GM18868 (cell line): ENCODE measurements at regions not wholly inside any gene's neighbourhood (a gene's known extent, or its start where the extent isn't known, plus 50 kb on each side); places are given as distances from the start of the nearest gene placed in this dataset.

Source experiments
- ATAC-seq: cut with Tn5 transposase; IDR thresholded peaks from one replicate; pipeline ENCODE4 v1.9.1; 2021; ENCODE audit warnings: mild to moderate bottlenecking, moderate library complexity; ENCODE audit not compliant: unreplicated experiment

DNA sequence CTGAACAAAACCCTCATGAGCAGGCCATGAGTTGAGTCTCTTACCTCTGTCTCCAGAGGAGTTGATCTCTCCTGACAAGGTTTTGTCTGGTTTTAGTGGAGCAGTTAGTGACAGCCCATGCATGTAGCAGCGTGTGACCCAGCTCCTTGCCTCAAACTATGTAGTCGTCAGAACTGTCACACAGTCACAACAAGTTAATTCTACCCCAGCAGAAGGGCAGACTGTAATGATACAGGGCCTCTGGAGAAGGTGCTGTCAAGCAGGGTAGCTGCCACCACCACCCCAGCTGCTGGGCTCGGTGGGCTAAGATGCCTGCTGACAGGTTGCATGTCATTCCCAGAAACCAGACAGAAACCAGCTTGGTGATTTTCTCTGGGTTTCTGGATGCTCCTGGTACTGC, 194.5 kb downstream of the PSAT1 start:
- ATAC-seq, result no peak

DNA sequence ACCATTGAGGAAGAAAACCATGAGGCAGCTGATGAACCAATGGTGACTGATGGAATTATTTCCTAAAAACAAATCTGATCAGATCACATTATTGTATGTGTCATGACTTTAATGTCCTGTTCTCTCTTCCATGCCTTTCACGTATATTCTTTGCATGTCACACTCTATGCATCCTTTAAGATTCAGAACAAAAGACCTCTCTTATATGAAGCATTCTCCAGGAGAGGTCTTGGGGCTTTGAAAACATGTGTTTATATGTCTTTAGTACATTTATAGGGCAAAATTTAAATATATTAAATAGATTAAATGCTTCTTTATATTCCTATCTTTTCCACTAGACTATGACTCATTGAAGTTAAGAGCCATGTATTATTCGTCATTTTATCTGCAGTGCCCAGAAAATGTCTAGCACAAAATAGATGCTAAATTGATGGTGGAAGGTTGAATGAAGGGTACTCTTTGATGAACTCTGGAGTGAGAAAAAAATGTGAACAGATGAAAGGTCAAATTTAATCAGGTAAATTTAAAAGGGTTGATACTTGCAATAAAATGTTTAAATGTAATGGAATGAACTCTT, 196.3 kb downstream of the PSAT1 start:
- ATAC-seq, result no peak

DNA sequence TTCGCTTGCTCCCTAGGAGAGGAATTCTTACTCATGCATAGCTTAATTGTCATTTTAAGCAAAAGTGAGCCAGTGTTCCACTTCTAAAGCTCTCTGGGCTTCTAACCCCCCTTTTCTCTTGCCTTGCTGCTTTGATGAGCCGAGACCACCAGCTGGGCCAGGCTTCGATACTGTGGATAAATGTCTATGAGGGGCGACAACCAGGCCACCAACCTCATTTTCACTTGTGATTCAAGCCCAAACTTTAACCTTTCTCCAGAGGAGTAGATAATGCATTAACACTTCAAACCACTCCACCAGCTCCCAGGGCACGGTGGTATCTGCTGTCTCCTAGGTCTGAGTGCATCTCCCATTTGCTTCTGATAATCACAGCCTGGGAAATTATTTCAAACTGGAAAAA, 205.6 kb downstream of the PSAT1 start:
- ATAC-seq, result no peak

DNA sequence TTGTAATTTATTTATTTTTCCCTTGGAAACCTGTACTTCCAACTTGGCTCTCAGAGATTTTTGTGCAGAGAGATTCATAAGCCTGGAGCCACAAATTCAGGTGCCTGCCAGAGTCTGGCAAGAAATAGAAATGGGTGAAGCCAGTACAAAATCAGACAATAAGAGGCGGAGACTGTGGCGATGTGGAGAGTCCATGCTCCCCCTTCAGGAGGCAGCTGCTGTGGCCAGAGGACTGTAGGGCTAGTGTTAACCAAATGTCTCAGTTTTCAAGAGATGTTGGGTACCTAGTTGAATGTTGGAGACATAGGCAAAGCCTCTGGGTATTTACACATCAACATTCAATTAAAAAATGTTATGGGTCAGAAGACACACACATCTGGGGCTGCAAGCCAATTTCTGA, 208.6 kb downstream of the PSAT1 start:
- ATAC-seq, result no peak

DNA sequence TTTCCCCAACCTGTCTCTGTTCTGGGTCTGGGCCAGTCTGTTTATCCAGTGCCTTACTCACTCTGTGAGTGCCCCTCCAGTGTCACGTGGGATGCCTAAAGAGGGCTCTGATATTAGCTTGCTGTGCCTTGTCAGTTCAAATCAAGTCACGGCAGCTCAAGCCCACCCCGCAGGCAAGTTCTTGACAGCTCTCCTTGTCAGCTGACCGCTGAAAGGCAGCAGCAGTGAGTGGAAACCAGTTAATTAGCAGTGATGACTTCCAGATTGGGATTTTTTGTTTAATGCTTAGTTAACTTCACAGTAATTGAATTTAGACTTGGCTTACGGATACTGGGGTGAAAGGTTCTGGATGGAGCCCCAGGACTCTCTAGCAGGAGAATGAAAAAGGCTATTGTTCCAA, 210.1 kb downstream of the PSAT1 start:
- no peak for ATAC-seq

DNA sequence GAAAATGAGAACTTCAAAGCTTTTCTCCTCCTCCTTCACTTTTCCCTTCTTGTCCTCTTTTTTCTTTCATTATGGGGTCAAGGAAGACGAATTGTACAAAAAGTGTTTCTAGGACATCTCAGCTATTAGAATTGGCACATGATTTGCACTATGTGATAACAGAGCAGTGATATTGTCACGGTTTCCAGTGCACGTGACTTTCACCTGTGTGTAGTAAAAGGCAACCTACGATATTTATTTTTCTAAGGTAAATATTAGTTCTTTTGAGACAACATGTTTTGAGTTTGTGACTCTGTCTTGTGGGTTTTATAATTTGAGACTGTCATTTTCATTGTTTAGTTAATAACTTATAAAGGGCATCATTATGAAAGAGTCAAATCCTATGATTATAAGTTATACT, 213.1 kb downstream of the PSAT1 start:
- no peak for ATAC-seq

DNA sequence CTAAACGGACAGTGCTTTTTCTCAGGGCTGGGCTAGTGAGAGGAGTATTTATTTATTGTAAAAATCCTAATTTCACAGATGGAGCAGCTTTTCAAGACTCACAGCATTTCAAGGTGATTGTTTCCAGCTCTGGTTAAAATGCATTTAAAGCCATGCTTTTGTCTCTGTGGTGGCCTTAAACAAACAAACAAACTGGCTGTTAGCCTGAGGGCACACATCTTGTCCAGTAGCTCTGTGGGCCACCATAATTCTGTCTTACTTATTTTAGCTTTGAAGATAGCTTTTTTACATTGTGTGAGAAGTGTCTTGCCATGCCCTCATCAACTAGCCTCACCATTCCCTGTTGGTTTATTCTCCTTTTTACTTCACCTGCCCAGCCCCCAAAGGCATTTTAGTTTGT, 218.2 kb downstream of the PSAT1 start:
- ATAC-seq, result no peak

DNA sequence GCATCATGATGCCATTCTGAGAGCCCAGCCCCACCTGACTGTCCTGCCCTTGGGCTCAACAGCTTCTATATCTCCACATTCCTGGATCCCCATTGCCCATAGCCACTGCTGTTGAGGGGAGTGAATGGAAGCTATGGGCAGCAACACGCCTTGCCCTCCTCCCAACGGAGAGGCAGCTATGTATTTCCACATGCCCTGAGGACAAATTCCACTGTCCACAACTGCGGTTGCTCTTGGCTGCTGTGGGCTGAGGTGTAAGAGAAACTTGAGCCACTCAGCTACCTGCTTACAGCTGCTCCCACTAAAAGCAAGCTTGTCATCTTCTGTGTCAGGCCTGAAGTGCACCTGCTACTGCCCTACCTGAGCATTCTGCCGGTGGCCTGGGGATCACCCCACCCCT, 222.9 kb downstream of the PSAT1 start:
- no peak for ATAC-seq

DNA sequence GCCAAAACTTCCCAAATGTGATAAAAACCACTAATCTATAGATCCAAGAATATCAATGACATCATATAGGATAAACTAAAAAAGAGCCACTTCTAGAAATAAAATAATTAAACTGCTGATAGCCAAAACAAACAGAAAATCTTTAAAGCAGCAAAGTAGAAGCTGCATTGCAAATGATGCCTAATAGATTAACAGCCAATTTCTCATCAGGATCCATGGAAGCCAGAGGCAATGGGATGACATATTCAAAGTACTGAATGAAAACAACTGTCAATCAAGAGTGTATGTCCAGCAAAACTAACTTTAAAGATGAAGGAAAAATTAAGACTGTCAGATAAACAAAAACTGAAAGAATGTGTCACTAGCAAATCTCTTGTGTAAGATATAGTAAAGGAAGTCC, 224.8 kb downstream of the PSAT1 start:
- ATAC-seq, result no peak

DNA sequence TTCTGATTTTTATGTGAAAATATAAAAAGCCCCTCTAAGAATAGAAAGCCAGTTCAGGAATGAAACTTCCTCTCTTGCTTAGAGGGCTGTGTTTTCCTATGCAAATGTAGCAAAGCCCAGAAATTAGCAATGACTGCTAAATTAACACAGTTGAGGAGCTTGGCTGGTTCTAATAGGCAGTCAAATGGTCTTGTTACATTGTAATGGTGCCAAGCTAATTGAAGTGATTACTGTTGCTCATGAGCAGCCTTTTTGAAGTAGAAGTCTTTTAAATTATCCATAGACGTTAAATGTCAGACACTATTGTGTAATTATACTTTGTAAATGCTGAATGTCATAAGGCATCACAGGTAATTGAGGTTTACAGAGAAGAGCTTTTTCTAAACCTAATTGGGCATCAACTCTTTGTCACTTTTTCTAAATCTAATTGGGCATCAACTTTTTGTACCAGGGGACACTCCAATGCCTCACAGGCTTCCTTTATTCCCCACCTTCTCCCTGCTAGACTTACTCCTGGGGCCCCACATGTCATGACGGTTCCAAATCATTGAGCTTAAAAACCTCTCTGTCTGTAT, 229.1 kb downstream of the PSAT1 start:
- no peak for ATAC-seq

DNA sequence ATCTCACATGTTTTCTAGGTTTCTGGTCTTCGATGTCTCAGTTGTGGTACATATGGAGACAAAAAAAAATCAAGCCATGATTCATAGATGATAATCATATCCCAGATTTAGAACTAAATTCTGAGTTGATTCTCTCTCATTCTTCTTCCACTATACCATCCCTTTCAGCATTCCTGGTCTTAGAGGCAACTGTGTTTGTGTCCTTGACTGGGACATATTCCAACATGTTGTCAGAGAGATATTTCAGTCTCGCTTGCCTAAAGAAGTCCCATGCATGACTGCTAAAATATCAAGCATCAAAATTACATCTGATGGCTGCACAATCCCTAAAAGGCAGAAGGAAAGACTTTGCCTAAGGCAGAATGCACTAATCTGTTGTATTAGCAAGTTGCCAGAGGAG, 236.6 kb downstream of the PSAT1 start:
- ATAC-seq, result no peak

DNA sequence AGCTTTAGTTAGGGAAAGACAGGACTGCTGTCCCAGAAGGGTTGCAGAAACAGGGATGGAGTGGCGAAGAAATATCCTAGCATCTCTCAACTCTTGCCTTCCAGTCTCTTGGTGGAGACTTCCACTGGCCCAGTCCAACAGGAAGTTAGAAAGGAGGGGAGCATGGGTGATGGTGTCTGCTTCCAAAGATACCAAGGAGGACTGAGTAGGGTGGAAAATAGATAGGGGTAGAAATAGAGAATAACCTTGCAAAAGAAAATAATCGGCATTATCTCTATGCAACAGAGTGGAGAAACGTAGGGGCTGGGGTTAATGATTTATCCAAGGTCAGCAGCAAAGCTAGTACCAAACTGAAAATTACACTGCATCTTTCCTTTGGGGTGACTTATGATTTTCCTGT, 242.3 kb downstream of the PSAT1 start:
- ATAC-seq, result no peak

DNA sequence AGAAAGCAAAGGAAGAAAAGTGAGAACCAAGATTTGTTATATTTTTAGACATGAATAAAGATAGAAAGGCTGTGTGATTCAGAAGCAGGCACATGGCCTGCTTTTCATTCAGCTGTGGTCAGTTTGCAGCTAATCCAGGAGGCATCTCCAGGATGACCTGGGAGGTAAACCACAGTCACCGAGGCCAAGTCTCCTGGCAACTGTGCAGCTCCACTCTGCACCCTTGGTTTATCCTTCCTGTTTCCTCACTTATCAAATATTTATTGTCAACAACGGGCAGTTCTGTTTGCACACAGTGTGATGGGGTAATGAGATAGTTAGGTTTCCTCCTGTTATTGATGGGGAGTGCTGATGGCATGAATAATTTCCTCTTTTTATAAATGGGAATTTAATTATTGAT, 243.0 kb downstream of the PSAT1 start:
- no peak for ATAC-seq

DNA sequence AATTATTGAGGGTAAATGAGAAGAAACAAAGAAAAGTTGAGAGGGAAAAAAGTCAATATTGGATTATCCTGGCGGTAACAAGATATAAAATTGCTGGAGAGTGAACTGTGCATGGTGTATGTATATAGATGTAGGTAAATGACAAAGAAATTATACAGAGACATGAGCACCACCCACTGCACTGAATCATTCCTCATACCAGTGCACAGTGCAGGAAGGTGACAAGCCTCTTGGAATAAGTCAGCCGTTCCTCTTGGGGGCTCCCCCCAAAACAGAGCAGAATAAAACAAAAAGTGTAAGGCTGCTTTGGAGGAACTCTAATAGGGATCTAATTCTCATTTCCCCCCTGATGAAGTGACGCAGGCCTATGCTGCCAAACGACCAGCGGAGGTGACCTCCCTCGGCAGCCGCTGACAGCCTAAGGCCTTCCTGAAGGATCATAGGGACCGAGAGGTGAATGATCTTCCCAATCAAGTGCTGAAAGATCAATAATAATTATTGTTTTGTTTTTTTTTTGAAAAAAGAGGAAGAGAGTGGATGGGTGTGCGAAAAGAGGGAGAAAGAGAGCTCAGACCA, 245.0 kb downstream of the PSAT1 start:
- ATAC-seq, result no peak

DNA sequence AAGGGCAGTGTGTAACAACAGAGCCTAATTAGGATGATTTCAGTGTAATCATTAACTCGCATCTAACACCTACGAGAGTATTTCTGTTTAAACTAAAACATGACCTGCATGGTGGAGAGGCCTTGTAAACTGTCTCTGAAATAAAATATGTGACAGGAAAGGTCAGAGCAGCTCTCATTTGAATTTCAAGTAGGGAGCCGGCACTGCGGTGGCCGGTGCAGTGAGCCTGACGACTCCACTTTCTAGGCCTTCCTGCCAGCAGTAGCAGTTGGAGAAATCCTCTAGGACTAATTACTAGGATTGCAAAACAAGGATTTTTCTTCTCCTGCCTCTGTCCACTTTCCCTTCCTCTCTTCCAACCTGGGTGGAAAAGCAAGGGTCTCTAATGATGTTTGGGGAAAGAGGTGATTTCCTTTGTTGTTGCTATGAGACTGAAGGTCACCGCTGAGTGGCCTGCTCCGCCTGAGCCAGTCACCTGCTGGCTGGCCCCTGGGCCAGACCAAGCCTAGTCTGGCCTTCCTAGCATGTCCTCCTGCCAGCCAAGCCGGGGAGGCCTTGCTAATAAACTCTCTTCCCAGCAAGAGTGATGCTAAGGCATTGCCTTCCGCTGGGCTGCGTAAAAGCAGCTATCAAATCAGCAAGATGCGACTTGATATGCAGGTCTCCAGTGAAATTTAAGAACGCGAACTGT, 245.7 kb downstream of the PSAT1 start:
- ATAC-seq, result no peak

DNA sequence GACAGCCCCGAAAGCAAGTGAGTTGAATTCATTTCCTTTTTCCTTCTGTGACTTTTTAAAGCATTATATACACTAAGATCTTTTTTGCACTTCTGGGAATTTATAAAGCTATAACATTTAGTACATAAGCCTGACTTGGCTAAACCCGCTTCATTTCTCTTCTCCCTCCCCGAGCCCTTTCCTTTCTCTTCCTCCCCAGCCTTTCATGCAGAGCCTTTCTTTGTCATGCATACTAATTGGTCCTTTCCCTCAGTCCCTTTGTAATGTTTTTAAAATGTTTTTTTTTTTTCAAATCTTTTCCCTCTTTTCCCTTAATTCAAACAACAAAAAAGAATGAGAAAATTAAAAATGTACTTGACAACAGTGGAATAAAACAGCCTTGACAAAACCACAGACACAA, 246.4 kb downstream of the PSAT1 start:
- no peak for ATAC-seq

DNA sequence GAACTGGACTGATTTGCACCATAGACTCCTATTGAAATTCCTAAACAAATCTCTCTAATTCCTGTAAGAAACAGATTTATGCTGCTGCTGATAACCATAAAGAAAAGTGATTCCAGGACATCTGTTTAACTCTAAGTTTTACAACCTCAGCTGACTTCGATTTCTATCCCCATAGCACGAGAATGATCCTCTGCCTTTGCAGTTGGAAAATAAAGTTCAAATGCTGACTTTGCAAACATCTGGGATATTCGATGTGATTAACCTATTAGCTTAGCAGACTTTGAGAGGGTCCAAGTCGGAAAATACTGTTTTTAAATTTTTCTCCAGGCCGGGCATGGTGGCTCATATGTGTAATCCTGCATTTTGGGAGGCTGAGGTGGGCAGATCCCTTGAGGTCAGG, 247.3 kb downstream of the PSAT1 start:
- no peak for ATAC-seq

DNA sequence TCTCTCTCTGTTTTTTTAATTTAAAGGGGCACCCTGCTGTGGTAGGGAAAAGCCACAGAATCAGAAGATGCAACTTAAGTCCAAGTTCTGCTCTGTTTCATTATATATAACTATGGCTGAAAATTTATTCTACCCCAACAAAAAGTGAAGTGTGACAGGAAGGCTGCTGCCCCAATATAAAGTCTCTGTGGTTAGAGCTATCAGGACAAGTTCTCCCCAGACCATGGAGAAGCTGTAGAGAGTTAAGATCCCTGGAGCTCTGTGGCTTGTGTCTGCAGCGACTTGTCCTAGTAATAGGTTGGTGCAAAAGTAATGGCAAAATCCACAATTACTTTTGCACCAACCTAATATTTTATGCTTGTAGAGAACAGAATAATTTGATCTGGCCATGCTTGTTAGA, 250.9 kb downstream of the PSAT1 start:
- ATAC-seq, result no peak

DNA sequence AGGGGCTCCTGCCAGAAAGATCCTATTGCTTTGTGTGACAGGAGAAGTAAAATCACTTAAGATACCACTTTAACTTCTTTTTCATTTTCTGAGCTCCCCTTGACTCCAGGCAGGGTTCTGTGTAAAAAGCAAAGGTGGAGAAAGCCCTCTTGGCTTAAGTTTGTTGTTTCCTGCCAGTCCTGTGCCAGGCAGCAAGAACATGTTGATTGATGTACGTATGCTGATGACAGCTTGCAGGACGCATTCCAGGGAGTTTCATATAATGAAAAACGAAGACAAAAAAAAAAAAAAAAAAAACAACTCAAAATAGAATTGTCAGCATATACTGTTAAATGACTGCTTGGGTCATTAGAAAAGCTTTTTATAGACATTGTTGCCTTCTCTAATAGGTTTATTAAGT, 251.7 kb downstream of the PSAT1 start:
- no peak for ATAC-seq

DNA sequence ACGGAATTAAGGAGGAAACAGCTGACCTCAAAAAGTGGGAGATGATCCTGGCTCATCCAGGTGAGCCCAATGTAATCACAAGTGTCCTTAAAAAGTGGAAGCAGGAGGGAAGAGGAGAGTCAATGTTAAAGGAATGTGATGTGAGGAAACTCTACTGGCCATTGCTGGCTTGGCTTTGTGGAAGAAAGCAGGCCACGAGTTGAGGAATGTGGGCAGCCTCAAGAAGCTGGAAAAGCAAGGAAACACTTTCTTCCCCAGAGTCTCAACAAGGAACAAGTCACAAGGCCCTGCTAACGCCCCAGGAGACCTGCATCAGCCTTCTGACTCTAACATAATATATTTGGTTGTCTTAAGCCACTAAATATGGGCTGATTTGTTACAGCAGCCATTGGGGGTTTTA, 252.8 kb downstream of the PSAT1 start:
- ATAC-seq, result no peak

DNA sequence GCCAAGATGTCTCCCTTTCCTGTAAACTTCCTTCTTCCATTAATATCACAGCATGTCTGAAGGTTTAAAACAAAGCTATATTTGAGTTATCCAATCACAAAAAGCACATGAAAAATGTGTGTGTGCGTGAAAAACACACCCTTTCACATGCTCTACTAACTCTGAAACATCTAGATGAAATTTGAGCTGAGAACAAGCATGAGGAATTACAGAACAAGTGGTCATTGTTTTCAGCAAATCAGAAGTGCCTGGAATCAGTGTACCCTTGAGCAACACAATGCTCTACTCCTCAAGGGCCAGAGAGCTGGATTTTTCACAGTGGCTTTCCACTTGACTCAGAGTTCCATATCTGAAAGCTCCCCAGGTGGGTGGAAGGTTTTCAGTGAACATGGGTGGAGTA, 255.9 kb downstream of the PSAT1 start:
- no peak for ATAC-seq

DNA sequence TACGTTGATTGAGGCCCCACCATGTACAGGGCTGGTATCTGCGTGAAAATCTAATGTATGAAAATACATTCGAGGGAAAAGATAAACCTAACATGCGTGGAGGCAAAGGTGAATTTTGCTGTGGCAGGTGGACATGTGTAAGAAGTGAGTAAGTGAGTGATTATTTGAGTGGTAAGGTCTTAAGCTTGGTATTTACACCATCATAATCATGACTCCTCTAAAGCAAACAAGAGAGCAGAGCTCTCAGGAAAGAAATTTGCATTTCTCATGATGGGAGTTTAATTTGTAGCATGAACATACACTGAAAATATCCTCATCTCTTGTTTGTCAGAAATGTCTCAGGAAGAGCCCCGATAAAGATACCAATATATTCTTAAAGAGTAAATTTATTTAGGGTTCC, 260.6 kb downstream of the PSAT1 start:
- ATAC-seq, result no peak
